ENCODE measurements at regions not wholly inside any gene's neighbourhood (a gene's known extent, or its start where the extent isn't known, plus 50 kb on each side); places are given as distances from the start of the nearest gene placed in this dataset.

DNA sequence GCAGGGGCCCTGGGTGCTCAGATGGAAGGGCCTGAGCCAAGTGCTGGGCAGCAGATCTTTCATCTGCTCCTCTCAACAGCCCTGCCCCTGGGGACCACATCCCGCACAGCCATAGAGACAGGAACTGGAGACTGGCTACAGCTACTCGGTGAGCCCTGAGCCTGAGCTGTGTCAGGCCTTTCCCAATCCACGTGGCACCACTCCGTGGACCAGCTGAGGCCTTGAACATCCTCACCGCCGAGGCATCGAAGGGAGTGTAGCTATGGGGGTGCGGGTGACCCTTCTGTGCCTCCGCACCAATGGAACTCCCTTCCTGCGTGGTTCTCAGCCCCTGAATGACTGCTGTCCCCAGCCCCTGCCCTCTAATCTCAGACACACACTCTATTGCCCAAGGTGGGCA, 362.7 kb upstream of the SHH start:
- TF ChIP-seq, protein P1, sequence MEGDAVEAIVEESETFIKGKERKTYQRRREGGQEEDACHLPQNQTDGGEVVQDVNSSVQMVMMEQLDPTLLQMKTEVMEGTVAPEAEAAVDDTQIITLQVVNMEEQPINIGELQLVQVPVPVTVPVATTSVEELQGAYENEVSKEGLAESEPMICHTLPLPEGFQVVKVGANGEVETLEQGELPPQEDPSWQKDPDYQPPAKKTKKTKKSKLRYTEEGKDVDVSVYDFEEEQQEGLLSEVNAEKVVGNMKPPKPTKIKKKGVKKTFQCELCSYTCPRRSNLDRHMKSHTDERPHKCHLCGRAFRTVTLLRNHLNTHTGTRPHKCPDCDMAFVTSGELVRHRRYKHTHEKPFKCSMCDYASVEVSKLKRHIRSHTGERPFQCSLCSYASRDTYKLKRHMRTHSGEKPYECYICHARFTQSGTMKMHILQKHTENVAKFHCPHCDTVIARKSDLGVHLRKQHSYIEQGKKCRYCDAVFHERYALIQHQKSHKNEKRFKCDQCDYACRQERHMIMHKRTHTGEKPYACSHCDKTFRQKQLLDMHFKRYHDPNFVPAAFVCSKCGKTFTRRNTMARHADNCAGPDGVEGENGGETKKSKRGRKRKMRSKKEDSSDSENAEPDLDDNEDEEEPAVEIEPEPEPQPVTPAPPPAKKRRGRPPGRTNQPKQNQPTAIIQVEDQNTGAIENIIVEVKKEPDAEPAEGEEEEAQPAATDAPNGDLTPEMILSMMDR (conservative IDR thresholded peaks at IDR 0.05; ENCODE audit: low read depth, low read length), result no peak
- TF ChIP-seq EZH2 (IDR thresholded peaks at IDR 0.05; ENCODE audit: borderline replicate concordance, low read depth, low read length, poor library complexity, severe bottlenecking), result no peak
